ENCODE measurements at regions not wholly inside any gene's neighbourhood (a gene's known extent, or its start where the extent isn't known, plus 50 kb on each side); places are given as distances from the start of the nearest gene placed in this dataset.

DNA sequence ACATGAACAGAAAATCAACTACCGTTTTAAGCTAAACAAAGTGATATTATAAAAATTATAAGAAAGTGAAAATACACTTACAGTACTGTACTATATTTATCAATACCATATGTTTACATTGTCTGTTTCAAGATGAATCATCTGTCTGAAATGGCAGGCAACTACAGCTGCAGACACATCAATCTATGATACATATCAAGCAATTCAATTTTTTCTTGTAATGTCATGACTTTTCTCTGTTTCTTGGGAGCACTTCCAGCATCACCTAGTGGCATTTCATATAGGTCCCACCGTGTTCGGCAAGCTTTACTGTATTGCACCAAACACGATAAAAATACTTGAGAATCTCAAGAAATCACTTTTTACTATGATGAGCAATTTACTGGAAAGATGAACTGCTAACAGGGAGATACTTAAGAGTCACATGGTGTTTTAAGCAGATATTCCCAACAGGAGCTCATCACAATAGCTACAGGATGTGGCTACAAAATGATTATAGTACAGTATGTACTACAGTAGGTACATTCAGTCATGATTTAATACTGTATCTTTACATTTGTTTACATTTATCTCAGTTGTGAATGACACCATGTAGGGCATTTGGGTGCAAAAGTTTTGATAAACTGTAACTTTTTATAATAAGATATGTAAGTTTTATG is 207.4 kb downstream of the ADAM29 start:
- TF ChIP-seq CTCF (IDR thresholded peaks at IDR 0.05 in 4 of 5, conservative IDR thresholded peaks at IDR 0.05 in 1 of 5) (no peak), POLR2A (IDR thresholded peaks at IDR 0.05) (no peak)

Measured in gastrocnemius medialis (tissue), 4 donors.